H9 (cell line): ENCODE measurements at regions not wholly inside any gene's neighbourhood (a gene's known extent, or its start where the extent isn't known, plus 50 kb on each side); places are given as distances from the start of the nearest gene placed in this dataset.

Experiments used
- DNase-seq: peaks from one replicate; pipeline ENCODE4 v3.0.0-alpha.2; 2017
- H2AFZ ChIP-seq: one replicate; pipeline ENCODE4 v1.6.1; 2013; ENCODE audit warnings: mild to moderate bottlenecking, low read length, control low read depth, moderate library complexity
- H2AK5ac ChIP-seq: 2 replicates; pipeline ENCODE4 v1.6.1; 2013; ENCODE audit warnings: low read length, control low read depth, mixed read lengths; ENCODE audit not compliant: insufficient read length
- H2BK120ac ChIP-seq: one replicate; pipeline ENCODE4 v1.6.1; 2013; ENCODE audit warnings: low read depth, mild to moderate bottlenecking, low read length, control low read depth, inconsistent platforms; ENCODE audit not compliant: poor library complexity, severe bottlenecking
- H2BK12ac ChIP-seq: 2 replicates; pipeline ENCODE4 v1.6.1; 2013; ENCODE audit warnings: low read length, control low read depth, mixed read lengths, low read depth; ENCODE audit not compliant: insufficient read length
- H2BK15ac ChIP-seq: 2 replicates; pipeline ENCODE4 v1.6.1; 2013; ENCODE audit warnings: low read depth, low read length, control low read depth
- H2BK20ac ChIP-seq: one replicate; pipeline ENCODE4 v1.6.1; 2013; ENCODE audit warnings: low read depth, mild to moderate bottlenecking, low read length, control low read depth, inconsistent platforms; ENCODE audit not compliant: poor library complexity, severe bottlenecking
- H2BK5ac ChIP-seq: 2 replicates; pipeline ENCODE4 v1.6.1; 2013; ENCODE audit warnings: low read length, control low read depth, mixed read lengths; ENCODE audit not compliant: insufficient read length
- H3K14ac ChIP-seq: 2 replicates; pipeline ENCODE4 v1.6.1; 2013; ENCODE audit warnings: low read length, control low read depth; ENCODE audit not compliant: insufficient read depth
- H3K18ac ChIP-seq: 2 replicates; pipeline ENCODE4 v1.6.1; 2013; ENCODE audit warnings: low read depth, mild to moderate bottlenecking, mixed read lengths, low read length, control low read depth; ENCODE audit not compliant: insufficient read length
- H3K23ac ChIP-seq: 2 replicates; pipeline ENCODE4 v1.6.1; 2013; ENCODE audit warnings: low read length, control low read depth, mixed read lengths, low read depth; ENCODE audit not compliant: insufficient read length
- H3K23me2 ChIP-seq: 2 replicates; pipeline ENCODE4 v1.6.1; 2013; ENCODE audit warnings: low read depth, mild to moderate bottlenecking, mixed read lengths, low read length, control low read depth; ENCODE audit not compliant: insufficient read length, poor library complexity, severe bottlenecking
- H3K27ac ChIP-seq: 2 replicates; pipeline ENCODE4 v1.5.1; 2013; ENCODE audit warnings: low read length, control low read depth, mixed read lengths, low read depth; ENCODE audit not compliant: insufficient read length
- H3K27me3 ChIP-seq: 2 replicates; pipeline ENCODE4 v1.6.1; 2013; ENCODE audit warnings: low read length, control low read depth, inconsistent platforms; ENCODE audit not compliant: insufficient read depth
- H3K4ac ChIP-seq: 2 replicates; pipeline ENCODE4 v1.6.1; 2013; ENCODE audit warnings: low read depth, mild to moderate bottlenecking, control low read depth, inconsistent platforms, low read length, moderate library complexity
- H3K4me1 ChIP-seq: 2 replicates; pipeline ENCODE4 v1.6.1; 2013; ENCODE audit warnings: low read length, control low read depth, inconsistent platforms; ENCODE audit not compliant: insufficient read depth
- H3K4me2 ChIP-seq: 2 replicates; pipeline ENCODE4 v1.6.1; 2013; ENCODE audit warnings: low read length, control low read depth, mixed read lengths; ENCODE audit not compliant: insufficient read length, insufficient read depth
- H3K56ac ChIP-seq: 2 replicates; pipeline ENCODE4 v1.6.1; 2013; ENCODE audit warnings: low read depth, mild to moderate bottlenecking, mixed read lengths, low read length, control low read depth; ENCODE audit not compliant: insufficient read length
- H3K79me1 ChIP-seq: 2 replicates; pipeline ENCODE4 v1.6.1; 2013; ENCODE audit warnings: low read depth, mild to moderate bottlenecking, moderate library complexity, low read length, control low read depth, inconsistent platforms; ENCODE audit not compliant: insufficient read depth, poor library complexity, severe bottlenecking
- H3K79me2 ChIP-seq: 2 replicates; pipeline ENCODE4 v1.6.1; 2013; ENCODE audit warnings: low read length, control low read depth, inconsistent platforms; ENCODE audit not compliant: insufficient read depth
- H3K9ac ChIP-seq: 2 replicates; pipeline ENCODE4 v1.6.1; 2013; ENCODE audit warnings: low read length, control low read depth, mixed read lengths; ENCODE audit not compliant: insufficient read length; ENCODE audit errors: extremely low read depth
- H3K9me3 ChIP-seq: one replicate; pipeline ENCODE4 v1.6.1; 2013; ENCODE audit warnings: low read depth, low read length, inconsistent platforms; ENCODE audit not compliant: control insufficient read depth
- H3T11ph ChIP-seq: one replicate; pipeline ENCODE4 v1.6.1; 2013; ENCODE audit warnings: mild to moderate bottlenecking, low read length, control low read depth, inconsistent platforms
- H4K20me1 ChIP-seq: one replicate; pipeline ENCODE4 v1.6.1; 2013; ENCODE audit not compliant: control insufficient read depth, insufficient read length, insufficient read depth
- H4K5ac ChIP-seq: 2 replicates; pipeline ENCODE4 v1.6.1; 2013; ENCODE audit warnings: low read depth, mild to moderate bottlenecking, mixed read lengths, low read length, control low read depth; ENCODE audit not compliant: insufficient read length
- H4K8ac ChIP-seq: replicated peaks from 2 replicates; pipeline ENCODE4 v1.6.1; 2013; ENCODE audit warnings: low read length, control low read depth, mixed read lengths, low read depth; ENCODE audit not compliant: insufficient read length
- H4K91ac ChIP-seq: 2 replicates; pipeline ENCODE4 v1.6.1; 2013; ENCODE audit warnings: low read depth, mild to moderate bottlenecking, moderate library complexity, mixed read lengths, low read length, control low read depth; ENCODE audit not compliant: insufficient read length
- H3K27ac Mint-ChIP-seq, 3 experiments: 2 replicates in 2 of 3; 3 replicates in 1 of 3; pipeline ENCODE4 v1.8.0; 2020 to 2021; ENCODE audit warnings: mixed read lengths in 3 of 3, mild to moderate bottlenecking in 1 of 3, moderate library complexity in 1 of 3
- H3K27me3 Mint-ChIP-seq: 2 replicates; pipeline ENCODE4 v1.8.0; 2021; ENCODE audit warnings: low read depth, mild to moderate bottlenecking, moderate library complexity, mixed read lengths
- H3K36me3 Mint-ChIP-seq, 3 experiments: 2 replicates in 2 of 3; 3 replicates in 1 of 3; pipeline ENCODE4 v1.8.0; 2020 to 2021; ENCODE audit warnings: low read depth in 3 of 3, mixed read lengths in 3 of 3; ENCODE audit not compliant: insufficient read depth in 1 of 3
- H3K4me1 Mint-ChIP-seq, 2 experiments: 2 replicates each; pipeline ENCODE4 v1.8.0; 2020; ENCODE audit warnings: mixed read lengths in 2 of 2
- H3K4me3 Mint-ChIP-seq, 2 experiments: 2 replicates in 1 of 2; 3 replicates in 1 of 2; pipeline ENCODE4 v1.8.0; 2020 to 2021; ENCODE audit warnings: mild to moderate bottlenecking in 2 of 2, mixed read lengths in 2 of 2, moderate library complexity in 1 of 2
- H3K9me3 Mint-ChIP-seq, 2 experiments: 2 replicates in 1 of 2; 3 replicates in 1 of 2; pipeline ENCODE4 v1.8.0; 2020; ENCODE audit warnings: mild to moderate bottlenecking in 2 of 2, mixed read lengths in 2 of 2, moderate library complexity in 1 of 2
- CTCF ChIP-seq: fragments of 200-600 bp; sonication (generic); conservative IDR thresholded peaks from 3 replicates; pipeline ENCODE4 v1.8.0; 2021; ENCODE audit warnings: antibody characterized with exemption, mild to moderate bottlenecking
- WGBS: extraction: QIAGEN DNeasy Blood & Tissue Kit; methylation state at CpG from one replicate; pipeline ENCODE4 v1.1.7; 2013; ENCODE audit warnings: missing lambda C conversion rate, low lambda C conversion rate, mixed read lengths; ENCODE audit not compliant: insufficient read length; ENCODE audit errors: extremely low coverage; 5-methylcytosine and 5-hydroxymethylcytosine counted together

- Histone ChIP-seq H3K27ac (no peak overlapping the region), H3K79me1 (no peaks in the 10 kb centered on the region), H4K91ac (no peak overlapping the region), H2BK12ac (no peak overlapping the region), H4K20me1 (no peaks in the 10 kb centered on the region), H2AFZ (no peak overlapping the region), H2BK20ac (no peak overlapping the region), H3K23me2 (no peaks in the 10 kb centered on the region), H2BK15ac (no peak overlapping the region), H3K9ac (no peak overlapping the region), H3K27me3 (no peaks in the 10 kb centered on the region), H2AK5ac (no peak overlapping the region), H3K14ac (no peak overlapping the region), H2BK120ac (no peak overlapping the region), H3T11ph (no peak overlapping the region), H3K23ac (no peak overlapping the region), H3K4me2 (no peak overlapping the region), H3K4ac (no peak overlapping the region), H3K9me3 (no peaks in the 10 kb centered on the region), H4K5ac (no peak overlapping the region), H3K4me1 (no peaks in the 10 kb centered on the region), H4K8ac (no peak overlapping the region), H3K79me2 (no peaks in the 10 kb centered on the region), H3K18ac (no peak overlapping the region), H2BK5ac (no peak overlapping the region), H3K56ac (no peak overlapping the region)
- WGBS: no CpG with 5 or more reads among the region's 2 CpGs
- Mint-ChIP-seq H3K9me3 (peaks cover 0 to 7% of the 10 kb centered on the region in 2 experiments; a peak in 3 of 5 replicates), H3K27me3 (no peaks in the 10 kb centered on the region), H3K4me1 (peaks cover 2 to 21% of the 10 kb centered on the region in 2 experiments; a peak in 2 of 4 replicates), H3K27ac (no peak overlapping the region), H3K4me3 (no peak overlapping the region), H3K36me3 (peaks cover 0 to 9% (median 2%) of the 10 kb centered on the region in 3 experiments; a peak in 4 of 7 replicates)
- no peak for DNase-seq
- no peak for TF ChIP-seq CTCF
Measured at GRCh38 chr3:118529554-118529953, 505.1 kb downstream of the IGSF11 start.
